ENCODE measurements at regions not wholly inside any gene's neighbourhood (a gene's known extent, or its start where the extent isn't known, plus 50 kb on each side); places are given as distances from the start of the nearest gene placed in this dataset.

- TF ChIP-seq CTCF (conservative IDR thresholded peaks at IDR 0.05; ENCODE audit: low read length) (no peak), EZH2phosphoT487 (IDR thresholded peaks at IDR 0.05; ENCODE audit: borderline replicate concordance) (no peak)
Observed at GRCh38 chr4:96521046-96521536, 681.2 kb downstream of the PDHA2 start.
